ENCODE measurements at regions not wholly inside any gene's neighbourhood (a gene's known extent, or its start where the extent isn't known, plus 50 kb on each side); places are given as distances from the start of the nearest gene placed in this dataset.

DNA sequence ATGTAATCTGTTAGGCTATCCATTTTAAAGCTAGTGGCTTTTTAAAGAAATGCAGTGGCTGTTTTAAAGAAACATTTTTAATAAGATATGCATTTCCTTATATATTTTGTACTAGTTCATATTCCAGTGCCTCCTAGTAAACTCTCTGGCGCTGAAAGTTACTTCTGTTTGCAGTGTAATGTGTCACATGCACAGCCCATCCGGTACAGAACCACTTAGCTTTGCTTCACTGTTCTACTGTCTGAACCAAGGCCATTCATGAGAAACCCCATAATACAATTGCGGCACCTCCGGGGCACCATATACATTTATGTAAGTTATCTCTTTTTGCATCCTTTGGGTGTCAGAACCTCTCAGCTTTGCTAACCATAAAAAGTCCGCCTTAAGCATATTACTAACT lies 114.6 kb upstream of the KCTD1 start (continued):
- TF ChIP-seq RFX5 (IDR thresholded peaks at IDR 0.05; ENCODE audit: low read length) (no peak), YY1 (IDR thresholded peaks at IDR 0.05; ENCODE audit: low read depth) (no peak)

DNA sequence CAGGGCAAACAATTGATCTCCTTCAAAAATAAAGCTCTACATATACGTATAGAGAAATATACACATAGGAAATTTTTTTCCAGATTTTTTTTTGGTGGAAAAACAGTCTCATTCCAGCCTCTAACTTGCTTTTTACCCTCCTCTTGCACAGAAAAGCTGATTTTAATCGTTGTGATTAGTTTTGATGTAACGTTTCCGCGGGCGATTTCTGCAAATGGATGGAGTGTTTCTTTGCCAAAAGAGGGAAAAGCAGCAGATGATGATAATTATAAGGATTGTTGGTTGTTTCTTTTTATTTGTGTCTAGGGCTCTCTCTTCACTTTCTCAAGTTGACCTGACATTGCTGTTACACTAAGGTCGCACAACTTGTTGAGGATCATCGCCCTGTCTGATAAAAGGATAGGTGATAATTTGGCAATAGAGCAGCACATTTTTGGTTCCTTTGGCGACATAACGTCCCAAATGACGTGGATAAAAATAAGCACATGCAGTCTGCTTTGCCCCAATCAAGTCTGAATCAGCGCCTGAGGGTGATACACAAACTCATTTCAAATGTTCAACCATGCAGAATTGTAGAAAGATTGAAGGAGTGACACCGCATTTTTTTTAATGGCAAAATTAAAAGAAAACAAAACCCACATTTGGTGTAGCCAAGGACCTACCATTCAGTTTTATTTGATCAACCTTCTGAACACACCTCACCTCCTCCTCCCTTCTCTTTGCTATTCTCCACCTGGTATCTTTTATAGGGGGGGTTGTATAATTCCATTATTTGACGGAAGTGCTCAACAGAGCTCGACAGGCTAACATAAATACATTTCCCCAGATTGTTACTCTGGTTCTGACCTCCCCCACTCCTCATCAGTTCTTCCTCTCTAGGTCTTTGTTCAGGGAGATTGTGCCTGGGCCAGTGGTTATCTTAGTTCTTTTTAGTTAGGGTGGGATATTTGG lies 109.6 kb upstream of the KCTD1 start:
- H3K79me2 ChIP-seq (ENCODE audit: insufficient read depth) = no peaks in the 10 kb centered on the region
- ChIA-PET POLR2A (interaction anchor here (0.7 to 1.5 kb wide), 7 partner anchors 25 to 274 kb away, joined by 3 to 8 read pairs (median 6); partner anchors contain the start of gene KCTD1), CTCF (interaction anchor here (0.7 to 2.3 kb wide), 13 partner anchors 25 to 350 kb away, joined by 3 to 13 read pairs (median 4); partner anchors contain the start of gene KCTD1)
- no peaks in the 10 kb centered on the region for H4K20me1 ChIP-seq (ENCODE audit: insufficient read depth)
- H3K27ac ChIP-seq (ENCODE audit: low read depth in 2 of 2, low read length in 1 of 2) = peak overlapping the region in 1 of 2 experiments; percentile 97; a peak in 2 of 4 replicates
- peak in 1 of 2 experiments; percentile 74; a peak in 2 of 4 replicates for TF ChIP-seq EP300 (IDR thresholded peaks at IDR 0.05; ENCODE audit: borderline replicate concordance in 1 of 2, low read depth in 1 of 2, low read length in 1 of 2)
- peak; percentile 42; the same call in 1 of the 2 replicates for TF ChIP-seq FOXJ3 (CRISPR knock-in tag; IDR thresholded peaks at IDR 0.05)
- peak; percentile 33 for TF ChIP-seq CHD2 (IDR thresholded peaks at IDR 0.05; ENCODE audit: low read length, partially characterized antibody)
- TF ChIP-seq GATA2 (CRISPR knock-in tag; IDR thresholded peaks at IDR 0.05) = peak; percentile 68
- TF ChIP-seq, protein P1, sequence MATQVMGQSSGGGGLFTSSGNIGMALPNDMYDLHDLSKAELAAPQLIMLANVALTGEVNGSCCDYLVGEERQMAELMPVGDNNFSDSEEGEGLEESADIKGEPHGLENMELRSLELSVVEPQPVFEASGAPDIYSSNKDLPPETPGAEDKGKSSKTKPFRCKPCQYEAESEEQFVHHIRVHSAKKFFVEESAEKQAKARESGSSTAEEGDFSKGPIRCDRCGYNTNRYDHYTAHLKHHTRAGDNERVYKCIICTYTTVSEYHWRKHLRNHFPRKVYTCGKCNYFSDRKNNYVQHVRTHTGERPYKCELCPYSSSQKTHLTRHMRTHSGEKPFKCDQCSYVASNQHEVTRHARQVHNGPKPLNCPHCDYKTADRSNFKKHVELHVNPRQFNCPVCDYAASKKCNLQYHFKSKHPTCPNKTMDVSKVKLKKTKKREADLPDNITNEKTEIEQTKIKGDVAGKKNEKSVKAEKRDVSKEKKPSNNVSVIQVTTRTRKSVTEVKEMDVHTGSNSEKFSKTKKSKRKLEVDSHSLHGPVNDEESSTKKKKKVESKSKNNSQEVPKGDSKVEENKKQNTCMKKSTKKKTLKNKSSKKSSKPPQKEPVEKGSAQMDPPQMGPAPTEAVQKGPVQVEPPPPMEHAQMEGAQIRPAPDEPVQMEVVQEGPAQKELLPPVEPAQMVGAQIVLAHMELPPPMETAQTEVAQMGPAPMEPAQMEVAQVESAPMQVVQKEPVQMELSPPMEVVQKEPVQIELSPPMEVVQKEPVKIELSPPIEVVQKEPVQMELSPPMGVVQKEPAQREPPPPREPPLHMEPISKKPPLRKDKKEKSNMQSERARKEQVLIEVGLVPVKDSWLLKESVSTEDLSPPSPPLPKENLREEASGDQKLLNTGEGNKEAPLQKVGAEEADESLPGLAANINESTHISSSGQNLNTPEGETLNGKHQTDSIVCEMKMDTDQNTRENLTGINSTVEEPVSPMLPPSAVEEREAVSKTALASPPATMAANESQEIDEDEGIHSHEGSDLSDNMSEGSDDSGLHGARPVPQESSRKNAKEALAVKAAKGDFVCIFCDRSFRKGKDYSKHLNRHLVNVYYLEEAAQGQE (IDR thresholded peaks at IDR 0.05; ENCODE audit: low read depth, low read length) = no peak
- H3F3A ChIP-seq (replicated peaks; ENCODE audit: insufficient read depth) = peaks cover 14% of the 10 kb centered on the region
- H3K4me1 ChIP-seq (ENCODE audit: control insufficient read depth in 1 of 2, insufficient read depth in 2 of 2, low read depth in 1 of 2, low read length in 1 of 2) = peaks cover 0 to 14% of the 10 kb centered on the region in 2 experiments; a peak in 2 of 4 replicates
- H3K4me3 ChIP-seq (ENCODE audit: low read depth in 2 of 2, low read length in 1 of 2) = peak overlapping the region; percentile 75 to 93
- H3K9me2 ChIP-seq = no peaks in the 10 kb centered on the region
- H3K4me2 ChIP-seq = peak overlapping the region; percentile 95
- no peaks in the 10 kb centered on the region for H3K36me3 ChIP-seq (replicated peaks in 1 of 2; ENCODE audit: control insufficient read depth in 1 of 2, insufficient read depth in 2 of 2, low read length in 1 of 2)
- DNase-seq = peak; percentile 51
- peaks cover 11% of the 10 kb centered on the region; the same call in 1 of the 2 replicates for H3K27me3 ChIP-seq (ENCODE audit: insufficient read depth)
- no peaks in the 10 kb centered on the region for H3K9me3 ChIP-seq
- H3K9ac ChIP-seq = peak overlapping the region; percentile 41; the same call in 1 of the 2 replicates
- WGBS (ENCODE audit: low lambda C conversion rate) = 1% methylated on average over 15 of the region's 15 CpGs
- H2AFZ ChIP-seq (ENCODE audit: low read depth) = peak overlapping the region; percentile 95

Measured in SK-N-SH (cell line).